ENCODE measurements at regions not wholly inside any gene's neighbourhood (a gene's known extent, or its start where the extent isn't known, plus 50 kb on each side); places are given as distances from the start of the nearest gene placed in this dataset.
"Not testable (repeated sequence)": the region's sequence is repeated elsewhere in the genome, so short reads cannot be mapped to it uniquely, and the experiment has no call there.

GRCh38 chr3:153547970-153548369, 385.9 kb downstream of the RAP2B start:
- Mint-ChIP-seq H3K27me3 (ENCODE audit: low read depth) (no peaks in the 10 kb centered on the region), H3K9me3 (ENCODE audit: insufficient read depth) (no peaks in the 10 kb centered on the region), H3K27ac (no peak overlapping the region), H3K36me3 (ENCODE audit: low read depth) (no peaks in the 10 kb centered on the region), H3K4me1 (ENCODE audit: low read depth) (no peaks in the 10 kb centered on the region), H3K4me3 (no peak overlapping the region)
- ChIA-PET POLR2A (no interaction called here), CTCF (no interaction called here)
- ATAC-seq (no peak), DNase-seq (no peak)

GRCh38 chr3:153549686-153550085, 387.7 kb downstream of the RAP2B start:
- H3K4me3 Mint-ChIP-seq; POLR2A ChIA-PET; H3K9me3 Mint-ChIP-seq (ENCODE audit: insufficient read depth); H3K27me3 Mint-ChIP-seq (ENCODE audit: low read depth); DNase-seq; H3K4me1 Mint-ChIP-seq (ENCODE audit: low read depth); H3K36me3 Mint-ChIP-seq (ENCODE audit: low read depth); ATAC-seq; H3K27ac Mint-ChIP-seq; CTCF ChIA-PET: not testable (repeated sequence)

- Mint-ChIP-seq H3K27me3 (ENCODE audit: low read depth) (no peaks in the 10 kb centered on the region), H3K27ac (no peak overlapping the region), H3K4me1 (ENCODE audit: low read depth) (no peaks in the 10 kb centered on the region), H3K36me3 (ENCODE audit: low read depth) (no peaks in the 10 kb centered on the region), H3K9me3 (ENCODE audit: insufficient read depth) (no peaks in the 10 kb centered on the region), H3K4me3 (no peak overlapping the region)
- ChIA-PET CTCF (no interaction called here), POLR2A (no interaction called here)
- no peak for ATAC-seq
- no peak for DNase-seq
These were observed 389.7 kb downstream of the RAP2B start for GRCh38 chr3:153551536-153552285.

- no peak overlapping the region for H3K27ac Mint-ChIP-seq
- H3K4me3 Mint-ChIP-seq, result no peak overlapping the region
- ChIA-PET CTCF (no interaction called here), POLR2A (no interaction called here)
- H3K27me3 Mint-ChIP-seq (ENCODE audit: low read depth), result no peaks in the 10 kb centered on the region
- no peaks in the 10 kb centered on the region for H3K4me1 Mint-ChIP-seq (ENCODE audit: low read depth)
- no peaks in the 10 kb centered on the region for H3K36me3 Mint-ChIP-seq (ENCODE audit: low read depth)
- H3K9me3 Mint-ChIP-seq (ENCODE audit: insufficient read depth), result peaks cover 4% of the 10 kb centered on the region
- ATAC-seq (no peak), DNase-seq (no peak)
These were observed 391.0 kb downstream of the RAP2B start for GRCh38 chr3:153552887-153553604.

GRCh38 chr3:153553605-153553945, 391.5 kb downstream of the RAP2B start:
- no peak overlapping the region for H3K4me3 Mint-ChIP-seq
- ATAC-seq (no peak), DNase-seq (no peak)
- CTCF ChIA-PET, result no interaction called here
- H3K27ac Mint-ChIP-seq, result no peak overlapping the region
- H3K9me3 Mint-ChIP-seq (ENCODE audit: insufficient read depth), result peaks cover 9% of the 10 kb centered on the region
- no peaks in the 10 kb centered on the region for H3K36me3 Mint-ChIP-seq (ENCODE audit: low read depth)
- H3K4me1 Mint-ChIP-seq (ENCODE audit: low read depth), result no peaks in the 10 kb centered on the region
- POLR2A ChIA-PET, result no interaction called here
- no peaks in the 10 kb centered on the region for H3K27me3 Mint-ChIP-seq (ENCODE audit: low read depth)

- H3K4me3 Mint-ChIP-seq, result no peak overlapping the region
- no peaks in the 10 kb centered on the region for H3K36me3 Mint-ChIP-seq (ENCODE audit: low read depth)
- CTCF ChIA-PET, result no interaction called here
- POLR2A ChIA-PET, result no interaction called here
- H3K27me3 Mint-ChIP-seq (ENCODE audit: low read depth), result no peaks in the 10 kb centered on the region
- H3K9me3 Mint-ChIP-seq (ENCODE audit: insufficient read depth), result peaks cover 19% of the 10 kb centered on the region
- H3K4me1 Mint-ChIP-seq (ENCODE audit: low read depth), result no peaks in the 10 kb centered on the region
- no peak for DNase-seq
- no peak for ATAC-seq
- H3K27ac Mint-ChIP-seq, result no peak overlapping the region
These were observed 393.9 kb downstream of the RAP2B start for GRCh38 chr3:153555919-153556318.

- CTCF ChIA-PET; DNase-seq; H3K27me3 Mint-ChIP-seq (ENCODE audit: low read depth); POLR2A ChIA-PET; H3K4me3 Mint-ChIP-seq; H3K27ac Mint-ChIP-seq; H3K4me1 Mint-ChIP-seq (ENCODE audit: low read depth); H3K36me3 Mint-ChIP-seq (ENCODE audit: low read depth); ATAC-seq: not testable (repeated sequence)
- H3K9me3 Mint-ChIP-seq (ENCODE audit: insufficient read depth), result peaks cover 26% of the 10 kb centered on the region
These were observed 397.3 kb downstream of the RAP2B start for GRCh38 chr3:153559366-153559765.

- Mint-ChIP-seq H3K36me3 (ENCODE audit: low read depth) (no peaks in the 10 kb centered on the region), H3K27me3 (ENCODE audit: low read depth) (no peaks in the 10 kb centered on the region), H3K9me3 (ENCODE audit: insufficient read depth) (peaks cover 22% of the 10 kb centered on the region), H3K27ac (no peak overlapping the region), H3K4me3 (no peak overlapping the region), H3K4me1 (ENCODE audit: low read depth) (no peaks in the 10 kb centered on the region)
- CTCF ChIA-PET, result no interaction called here
- POLR2A ChIA-PET, result no interaction called here
- ATAC-seq (no peak), DNase-seq (no peak)
These were observed 405.0 kb downstream of the RAP2B start for GRCh38 chr3:153567011-153567410.

- no peaks in the 10 kb centered on the region for H3K4me1 Mint-ChIP-seq (ENCODE audit: low read depth)
- no peak overlapping the region for H3K27ac Mint-ChIP-seq
- H3K36me3 Mint-ChIP-seq (ENCODE audit: low read depth), result no peaks in the 10 kb centered on the region
- ChIA-PET CTCF (no interaction called here), POLR2A (no interaction called here)
- H3K27me3 Mint-ChIP-seq (ENCODE audit: low read depth), result no peaks in the 10 kb centered on the region
- no peak for ATAC-seq
- no peak overlapping the region for H3K4me3 Mint-ChIP-seq
- no peak for DNase-seq
- H3K9me3 Mint-ChIP-seq (ENCODE audit: insufficient read depth), result peaks cover 22% of the 10 kb centered on the region
These were observed 405.5 kb downstream of the RAP2B start for GRCh38 chr3:153567556-153567955.

- H3K36me3 Mint-ChIP-seq (ENCODE audit: low read depth); H3K27me3 Mint-ChIP-seq (ENCODE audit: low read depth); H3K4me3 Mint-ChIP-seq; DNase-seq; CTCF ChIA-PET; H3K27ac Mint-ChIP-seq; H3K4me1 Mint-ChIP-seq (ENCODE audit: low read depth); H3K9me3 Mint-ChIP-seq (ENCODE audit: insufficient read depth); ATAC-seq; POLR2A ChIA-PET: not testable (repeated sequence)
These were observed 408.5 kb downstream of the RAP2B start for GRCh38 chr3:153570481-153570880.

GRCh38 chr3:153572165-153572564, 410.1 kb downstream of the RAP2B start:
- no peak for DNase-seq
- no peak overlapping the region for H3K4me3 Mint-ChIP-seq
- POLR2A ChIA-PET, result no interaction called here
- H3K36me3 Mint-ChIP-seq (ENCODE audit: low read depth), result no peaks in the 10 kb centered on the region
- no peak overlapping the region for H3K27ac Mint-ChIP-seq
- CTCF ChIA-PET, result no interaction called here
- H3K4me1 Mint-ChIP-seq (ENCODE audit: low read depth), result no peaks in the 10 kb centered on the region
- no peaks in the 10 kb centered on the region for H3K27me3 Mint-ChIP-seq (ENCODE audit: low read depth)
- no peak for ATAC-seq
- no peaks in the 10 kb centered on the region for H3K9me3 Mint-ChIP-seq (ENCODE audit: insufficient read depth)

- ChIA-PET POLR2A (no interaction called here), CTCF (no interaction called here)
- H3K9me3 Mint-ChIP-seq (ENCODE audit: insufficient read depth), result no peaks in the 10 kb centered on the region
- DNase-seq (no peak), ATAC-seq (no peak)
- H3K4me1 Mint-ChIP-seq (ENCODE audit: low read depth), result no peaks in the 10 kb centered on the region
- no peaks in the 10 kb centered on the region for H3K27me3 Mint-ChIP-seq (ENCODE audit: low read depth)
- no peaks in the 10 kb centered on the region for H3K36me3 Mint-ChIP-seq (ENCODE audit: low read depth)
- H3K27ac Mint-ChIP-seq, result no peak overlapping the region
- no peak overlapping the region for H3K4me3 Mint-ChIP-seq
These were observed 410.6 kb downstream of the RAP2B start for GRCh38 chr3:153572654-153573053.

GRCh38 chr3:153573481-153573880, 411.5 kb downstream of the RAP2B start:
- Mint-ChIP-seq H3K27ac (no peak overlapping the region), H3K4me1 (ENCODE audit: low read depth) (no peaks in the 10 kb centered on the region), H3K27me3 (ENCODE audit: low read depth) (no peaks in the 10 kb centered on the region), H3K4me3 (no peak overlapping the region), H3K9me3 (ENCODE audit: insufficient read depth) (no peaks in the 10 kb centered on the region), H3K36me3 (ENCODE audit: low read depth) (no peaks in the 10 kb centered on the region)
- ChIA-PET POLR2A (no interaction called here), CTCF (no interaction called here)
- no peak for ATAC-seq
- no peak for DNase-seq

All from activated CD8-positive, alpha-beta T cell treated with anti-CD3 and anti-CD28 coated beads, Interleukin-2, amount 10 ng/mL, durations not matched to agents 7 days and 5 days (primary cell).